ENCODE measurements at regions not wholly inside any gene's neighbourhood (a gene's known extent, or its start where the extent isn't known, plus 50 kb on each side); places are given as distances from the start of the nearest gene placed in this dataset.

GRCh38 chr11:23696688-23697415 lies 800.0 kb upstream of the LUZP2 start:
- DNase-seq (ENCODE audit: extremely low read depth, low read depth) = no peak
- no peak for TF ChIP-seq CTCF (IDR thresholded peaks at IDR 0.05; ENCODE audit: low read depth, low read length)

GRCh38 chr11:23704183-23704582 lies 792.7 kb upstream of the LUZP2 start:
- TF ChIP-seq CTCF (IDR thresholded peaks at IDR 0.05; ENCODE audit: low read depth, low read length) = no peak
- no peak for DNase-seq (ENCODE audit: extremely low read depth, low read depth)

- DNase-seq (ENCODE audit: extremely low read depth, low read depth) = no peak
- TF ChIP-seq CTCF (IDR thresholded peaks at IDR 0.05; ENCODE audit: low read depth, low read length) = no peak
These were observed 784.9 kb upstream of the LUZP2 start for GRCh38 chr11:23711981-23712380.

GRCh38 chr11:23719016-23719415 lies 777.8 kb upstream of the LUZP2 start:
- DNase-seq (ENCODE audit: extremely low read depth, low read depth) = no peak
- no peak for TF ChIP-seq CTCF (IDR thresholded peaks at IDR 0.05; ENCODE audit: low read depth, low read length)

- no peak for DNase-seq (ENCODE audit: extremely low read depth, low read depth)
- no peak for TF ChIP-seq CTCF (IDR thresholded peaks at IDR 0.05; ENCODE audit: low read depth, low read length)
These were observed 773.0 kb upstream of the LUZP2 start for GRCh38 chr11:23723861-23724260.

- DNase-seq (ENCODE audit: extremely low read depth, low read depth) = no peak
- no peak for TF ChIP-seq CTCF (IDR thresholded peaks at IDR 0.05; ENCODE audit: low read depth, low read length)
These were observed 771.1 kb upstream of the LUZP2 start for GRCh38 chr11:23725752-23726151.

GRCh38 chr11:23727387-23727786 lies 769.5 kb upstream of the LUZP2 start:
- TF ChIP-seq CTCF (IDR thresholded peaks at IDR 0.05; ENCODE audit: low read depth, low read length) = no peak
- DNase-seq (ENCODE audit: extremely low read depth, low read depth) = no peak

Data from AG09319 (cell line).